Fibroblast of the conjunctiva (primary cell): ENCODE measurements at regions not wholly inside any gene's neighbourhood (a gene's known extent, or its start where the extent isn't known, plus 50 kb on each side); places are given as distances from the start of the nearest gene placed in this dataset.

Experiments used
- DNase-seq: peaks from one replicate; pipeline ENCODE4 v3.0.0-alpha.2; 2010; ENCODE audit warnings: low read depth

GRCh38 chr6:23016696-23017095 is 447.3 kb downstream of the HDGFL1 start:
- DNase-seq, result no peak

GRCh38 chr6:23021487-23021886 is 452.1 kb downstream of the HDGFL1 start:
- DNase-seq, result no peak

DNA sequence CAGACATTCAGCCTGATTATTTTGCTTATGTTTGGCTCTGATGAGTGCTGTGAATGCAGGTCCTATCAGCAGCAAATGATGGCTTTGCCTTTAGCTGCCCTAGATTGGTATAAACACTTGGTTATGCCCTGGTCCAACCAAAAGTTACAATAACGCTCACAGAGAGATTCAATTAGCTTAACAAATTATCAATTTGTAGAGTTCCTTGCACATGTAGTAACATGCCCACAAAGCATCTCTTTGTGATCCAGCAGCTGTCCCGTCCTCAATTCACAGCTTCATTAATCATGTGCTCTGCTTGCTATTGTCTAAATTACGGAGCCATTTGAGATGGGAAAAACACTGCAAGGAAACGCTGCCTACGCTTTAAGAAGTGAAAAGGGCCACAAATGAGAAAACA is 457.9 kb downstream of the HDGFL1 start:
- no peak for DNase-seq

GRCh38 chr6:23031986-23032385 is 462.6 kb downstream of the HDGFL1 start:
- DNase-seq, result no peak

DNA sequence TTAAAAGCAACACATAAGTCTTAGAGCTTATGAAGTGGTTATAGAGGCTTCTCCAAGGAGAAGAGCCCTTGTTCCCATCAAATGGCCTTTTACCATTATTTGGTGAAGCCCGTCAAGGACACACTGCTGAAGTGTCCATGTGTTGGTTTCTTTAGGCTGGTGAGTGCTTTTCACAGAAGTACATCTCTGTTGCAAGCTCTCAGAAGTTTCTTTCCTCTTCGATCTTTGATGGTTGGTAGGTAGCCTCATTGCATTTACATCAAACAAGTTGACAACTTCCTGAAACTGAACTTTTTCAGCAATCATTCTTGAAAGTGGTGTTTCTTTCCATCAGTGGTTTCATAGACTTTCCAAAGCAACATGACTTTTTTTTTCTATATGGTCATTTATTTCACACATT is 465.6 kb downstream of the HDGFL1 start:
- DNase-seq, result no peak

- DNase-seq, result no peak
These were observed 467.1 kb downstream of the HDGFL1 start for GRCh38 chr6:23036406-23036983.

DNA sequence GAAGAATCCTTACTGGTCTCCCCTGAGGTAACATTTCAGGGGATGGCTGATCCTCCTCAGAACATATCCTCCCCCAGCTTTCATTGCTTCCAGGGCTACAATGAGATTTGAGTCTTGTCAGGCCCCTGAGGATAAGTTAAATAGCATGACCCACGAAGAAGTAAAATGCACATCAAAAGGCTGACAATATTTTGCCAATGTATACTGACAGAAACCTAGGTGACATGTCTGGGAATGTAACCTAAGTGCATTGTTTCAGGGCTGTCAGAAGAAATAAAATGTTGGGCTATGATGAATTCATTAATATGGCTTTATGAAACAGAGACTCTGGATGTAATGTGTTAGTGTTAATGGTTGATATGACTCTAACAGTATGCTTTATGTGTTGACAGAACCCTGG is 471.5 kb downstream of the HDGFL1 start:
- DNase-seq, result no peak

DNA sequence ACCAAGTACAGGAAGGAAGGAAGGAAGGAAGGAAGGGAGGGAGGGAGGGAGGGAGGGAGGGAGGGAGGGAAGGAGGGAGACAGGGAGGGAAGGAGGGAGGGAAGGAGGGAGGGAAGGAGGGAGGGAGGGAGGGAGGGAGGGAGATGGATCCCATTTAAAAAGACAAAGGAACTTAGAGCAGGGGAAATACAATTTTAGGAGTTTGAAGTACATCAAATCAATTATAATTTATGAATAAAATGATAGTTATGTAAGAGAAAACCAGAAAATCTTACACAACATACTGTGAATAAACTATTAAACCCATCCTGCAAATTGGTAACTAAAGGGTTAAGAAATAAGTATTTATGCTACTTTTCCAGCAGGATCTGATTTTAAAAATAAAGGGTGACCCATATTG is 475.9 kb downstream of the HDGFL1 start:
- no peak for DNase-seq

- DNase-seq, result no peak
These were observed 486.2 kb downstream of the HDGFL1 start for GRCh38 chr6:23055523-23055922.

- DNase-seq, result no peak
These were observed 504.5 kb downstream of the HDGFL1 start for GRCh38 chr6:23073821-23074220.

DNA sequence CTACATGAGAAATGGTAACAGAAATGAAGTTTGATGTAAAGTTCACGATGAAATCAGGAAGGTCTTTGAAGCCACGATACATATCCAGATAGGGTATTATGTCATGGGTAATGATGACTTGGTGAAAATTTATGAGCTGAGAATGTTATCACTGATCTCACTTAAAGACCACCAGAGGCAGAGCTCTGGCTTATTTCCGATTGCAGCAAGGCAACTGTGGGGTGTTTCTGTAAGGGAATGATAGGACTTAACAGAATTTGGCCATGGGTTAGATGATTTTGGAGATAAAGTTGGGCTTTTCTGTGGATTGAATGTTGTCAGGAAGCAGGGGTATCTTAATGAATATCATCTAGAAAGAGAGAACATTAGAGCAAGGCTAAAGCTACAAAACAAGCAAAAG is 508.4 kb downstream of the HDGFL1 start:
- DNase-seq, result no peak

DNA sequence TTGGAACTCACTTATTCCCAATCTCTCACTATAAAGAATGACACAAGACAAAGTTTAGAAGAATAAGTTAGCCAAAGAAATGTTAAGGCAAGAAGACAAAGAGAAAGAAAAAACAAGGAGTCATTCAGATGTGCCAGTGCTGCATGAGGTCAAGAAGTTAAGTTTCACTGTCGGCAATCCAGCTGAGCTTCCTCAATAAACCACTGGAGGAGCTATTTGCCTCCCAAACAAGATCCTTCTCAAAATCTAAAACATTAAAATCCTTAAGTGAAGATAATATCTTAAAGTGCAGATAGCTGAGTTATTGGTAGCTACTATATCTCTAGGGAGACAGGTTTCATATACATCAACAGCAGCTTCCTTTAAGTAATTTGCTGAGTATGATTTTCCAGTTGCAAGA is 512.3 kb downstream of the HDGFL1 start:
- no peak for DNase-seq

DNA sequence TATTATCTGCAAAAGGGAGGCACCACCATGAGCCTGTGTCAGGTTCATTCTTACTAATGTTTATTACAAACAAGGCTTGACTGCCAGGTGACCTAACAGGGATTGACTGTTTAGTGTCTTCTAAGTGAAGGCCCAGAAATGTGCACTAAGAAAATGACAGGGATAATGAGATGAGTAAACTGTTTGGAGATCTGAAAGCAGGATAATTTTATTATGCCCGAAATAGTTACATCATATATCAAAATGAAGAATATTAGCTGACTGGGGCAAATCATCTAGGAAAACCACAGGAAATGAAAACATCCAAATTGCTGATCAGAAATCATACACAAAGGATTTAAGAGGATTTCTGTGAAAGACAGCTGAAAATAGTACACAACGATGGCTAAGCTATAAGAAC is 516.7 kb downstream of the HDGFL1 start:
- DNase-seq, result no peak

GRCh38 chr6:23087471-23087870 is 518.1 kb downstream of the HDGFL1 start:
- no peak for DNase-seq

DNA sequence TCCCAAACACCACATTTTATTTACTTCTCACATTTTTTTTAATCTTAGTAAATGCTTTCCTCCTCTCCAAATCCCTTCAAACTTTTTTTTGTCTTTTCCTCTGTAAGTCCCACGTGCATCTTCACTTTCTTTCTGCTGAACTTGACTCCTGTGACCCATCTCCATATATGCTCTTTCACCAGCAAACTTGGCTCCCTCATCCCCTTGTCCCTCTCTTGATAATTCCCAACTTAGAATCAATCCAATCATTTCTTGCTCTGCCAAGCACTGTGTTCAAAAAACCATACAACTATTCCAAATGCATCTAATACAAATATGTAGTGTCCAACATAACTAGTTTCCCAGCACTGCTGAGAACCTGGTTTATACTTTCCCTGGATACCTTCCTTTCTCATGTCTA is 519.4 kb downstream of the HDGFL1 start:
- no peak for DNase-seq

GRCh38 chr6:23089981-23090380 is 520.6 kb downstream of the HDGFL1 start:
- DNase-seq, result peak; percentile 29

GRCh38 chr6:23091795-23092194 is 522.4 kb downstream of the HDGFL1 start:
- DNase-seq, result no peak

- DNase-seq, result no peak
These were observed 527.5 kb downstream of the HDGFL1 start for GRCh38 chr6:23096876-23097275.

GRCh38 chr6:23097566-23097965 is 528.2 kb downstream of the HDGFL1 start:
- DNase-seq, result no peak

- DNase-seq, result peak; percentile 62
These were observed 537.6 kb downstream of the HDGFL1 start for GRCh38 chr6:23106951-23107350.

DNA sequence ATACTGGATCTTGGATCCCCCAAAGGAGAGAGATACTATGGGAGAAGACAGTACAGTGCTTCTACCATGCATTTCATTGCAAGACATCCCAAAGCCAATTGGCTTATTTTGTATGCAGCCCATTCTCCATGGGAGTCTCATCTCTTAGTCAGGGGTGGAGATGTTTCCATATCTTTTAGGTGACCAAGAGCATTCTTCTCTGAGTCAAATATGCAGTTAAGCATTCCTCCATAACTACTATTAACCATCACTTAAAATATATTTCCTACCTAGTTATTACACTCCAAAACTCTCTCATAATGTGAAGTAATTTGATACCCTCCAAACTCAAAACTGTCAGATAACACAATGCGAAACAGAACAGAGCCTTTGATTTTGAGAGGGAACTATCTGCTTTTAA is 542.6 kb downstream of the HDGFL1 start:
- no peak for DNase-seq

- no peak for DNase-seq
These were observed 545.6 kb downstream of the HDGFL1 start for GRCh38 chr6:23114812-23115504.

DNA sequence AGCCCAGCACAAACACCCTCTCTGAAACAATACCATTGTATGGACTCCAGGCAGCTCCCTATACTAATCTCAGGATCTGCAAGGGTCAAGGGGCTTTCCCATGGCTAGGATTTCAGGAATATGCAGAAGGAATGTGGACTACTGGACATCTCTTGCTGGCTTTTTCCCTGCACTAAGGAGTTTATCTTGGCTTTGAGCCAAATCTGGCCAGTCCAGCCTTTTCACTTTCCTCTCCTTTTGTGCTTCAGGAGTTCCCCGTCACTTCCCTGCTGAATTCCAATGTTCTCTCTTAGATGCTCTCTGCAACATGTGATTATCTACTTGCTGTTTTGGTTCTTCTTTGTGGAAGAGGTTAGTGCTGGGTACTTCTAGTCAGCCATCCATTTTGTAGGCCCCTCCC is 568.2 kb downstream of the HDGFL1 start:
- DNase-seq, result no peak

GRCh38 chr6:23140871-23141270 is 571.5 kb downstream of the HDGFL1 start:
- DNase-seq, result no peak
